Fibroblast of lung (primary cell): ENCODE measurements at regions not wholly inside any gene's neighbourhood (a gene's known extent, or its start where the extent isn't known, plus 50 kb on each side); places are given as distances from the start of the nearest gene placed in this dataset.

Experiments
- DNase-seq, 2 donors: peaks; one replicate each; pipeline versions ENCODE4 v3.0.0 to v3.0.0-alpha.2; 2010; ENCODE audit warnings: low read depth in 2 of 2
- H2AFZ ChIP-seq: 2 replicates; pipeline ENCODE4 v1.5.1; 2012; ENCODE audit warnings: low read length, control low read depth, inconsistent platforms
- H3K27ac ChIP-seq: 2 replicates; pipeline ENCODE4 v1.5.1; 2011; ENCODE audit warnings: low read length, control low read depth; ENCODE audit not compliant: insufficient read depth
- H3K27me3 ChIP-seq: 2 replicates; pipeline ENCODE4 v1.5.1; 2011; ENCODE audit warnings: mild to moderate bottlenecking, low read length; ENCODE audit not compliant: control insufficient read depth, insufficient read depth
- H3K36me3 ChIP-seq: 2 replicates; pipeline ENCODE4 v1.5.1; 2011; ENCODE audit warnings: low read length; ENCODE audit not compliant: control insufficient read depth, insufficient read depth
- H3K4me1 ChIP-seq: 2 replicates; pipeline ENCODE4 v1.5.1; 2011; ENCODE audit warnings: low read length; ENCODE audit not compliant: control insufficient read depth, insufficient read depth; ENCODE audit errors: extremely low read depth
- H3K4me2 ChIP-seq: 2 replicates; pipeline ENCODE4 v1.5.1; 2011; ENCODE audit warnings: low read length, control low read depth; ENCODE audit not compliant: insufficient read depth; ENCODE audit errors: extremely low read depth
- H3K4me3 ChIP-seq, 4 experiments: fragments of 200-600 bp in 1 of 4; sonication (generic) in 1 of 4; replicated peaks in 1 of 4; 2 replicates each; pipeline ENCODE4 v1.5.1; 2011 to 2016; ENCODE audit warnings: low read length in 4 of 4, low read depth in 3 of 4, mild to moderate bottlenecking in 3 of 4, control low read depth in 2 of 4, inconsistent platforms in 1 of 4, mixed read lengths in 1 of 4; ENCODE audit not compliant: insufficient read depth in 1 of 4; ENCODE audit errors: control extremely low read depth in 1 of 4
- H3K79me2 ChIP-seq: 2 replicates; pipeline ENCODE4 v1.5.1; 2012; ENCODE audit warnings: mild to moderate bottlenecking, low read length, inconsistent platforms; ENCODE audit not compliant: control insufficient read depth, insufficient read depth
- H3K9ac ChIP-seq: 2 replicates; pipeline ENCODE4 v1.5.1; 2011; ENCODE audit warnings: mild to moderate bottlenecking, low read length, control low read depth; ENCODE audit not compliant: insufficient read depth
- H3K9me3 ChIP-seq: 2 replicates; pipeline ENCODE4 v1.5.1; 2012; ENCODE audit warnings: low read depth, low read length; ENCODE audit not compliant: control insufficient read depth, insufficient read depth
- H4K20me1 ChIP-seq: 2 replicates; pipeline ENCODE4 v1.5.1; 2011; ENCODE audit warnings: low read length; ENCODE audit not compliant: control insufficient read depth, insufficient read depth; ENCODE audit errors: extremely low read depth
- CTCF ChIP-seq, 2 donors: IDR thresholded peaks in 1 of 2; conservative IDR thresholded peaks in 1 of 2; 1 replicate in 1 of 2; 2 replicates in 1 of 2; pipeline ENCODE4 v1.5.1; 2011 to 2012; ENCODE audit warnings: low read length in 2 of 2, control low read depth in 1 of 2, inconsistent platforms in 1 of 2, low read depth in 1 of 2, mild to moderate bottlenecking in 1 of 2
- EZH2 ChIP-seq: IDR thresholded peaks from 2 replicates; pipeline ENCODE4 v1.5.1; 2012; ENCODE audit warnings: low read length, control low read depth, mild to moderate bottlenecking; ENCODE audit errors: missing control alignments

GRCh38 chr16:79932572-79932971 lies 332.0 kb upstream of the MAF start:
- TF ChIP-seq EZH2, result no peak
- Histone ChIP-seq H3K4me2 (no peak overlapping the region), H3K9ac (no peak overlapping the region), H3K4me3 (no peak overlapping the region), H3K79me2 (no peaks in the 10 kb centered on the region), H4K20me1 (no peaks in the 10 kb centered on the region), H3K4me1 (no peaks in the 10 kb centered on the region), H2AFZ (no peak overlapping the region), H3K27ac (no peak overlapping the region), H3K36me3 (no peaks in the 10 kb centered on the region), H3K9me3 (no peaks in the 10 kb centered on the region), H3K27me3 (no peaks in the 10 kb centered on the region)
- peak in 1 of 2 donors; percentile 32 for DNase-seq

GRCh38 chr16:79931721-79932120 lies 331.2 kb upstream of the MAF start:
- Histone ChIP-seq H3K36me3 (no peaks in the 10 kb centered on the region), H3K79me2 (no peaks in the 10 kb centered on the region), H3K4me2 (no peak overlapping the region), H3K9me3 (no peaks in the 10 kb centered on the region), H2AFZ (no peak overlapping the region), H3K27me3 (no peaks in the 10 kb centered on the region), H3K27ac (no peak overlapping the region), H3K4me1 (no peaks in the 10 kb centered on the region), H4K20me1 (no peaks in the 10 kb centered on the region), H3K4me3 (no peak overlapping the region), H3K9ac (no peak overlapping the region)
- no peak for TF ChIP-seq CTCF (conservative IDR thresholded peaks at IDR 0.05 in 1 of 2, IDR thresholded peaks at IDR 0.05 in 1 of 2; ENCODE audit: low read depth in 1 of 2, low read length in 2 of 2)
- TF ChIP-seq EZH2, result no peak
- no peak for DNase-seq

GRCh38 chr16:79929260-79929965 lies 328.9 kb upstream of the MAF start:
- Histone ChIP-seq H2AFZ (no peak overlapping the region), H3K9ac (no peak overlapping the region), H3K27ac (no peak overlapping the region), H3K4me3 (no peak overlapping the region), H3K36me3 (no peaks in the 10 kb centered on the region), H3K27me3 (no peaks in the 10 kb centered on the region), H3K79me2 (no peaks in the 10 kb centered on the region), H3K4me1 (no peaks in the 10 kb centered on the region), H3K9me3 (no peaks in the 10 kb centered on the region), H3K4me2 (no peak overlapping the region), H4K20me1 (no peaks in the 10 kb centered on the region)
- DNase-seq, result peak in 1 of 2 donors; percentile 45
- TF ChIP-seq CTCF (conservative IDR thresholded peaks at IDR 0.05 in 1 of 2, IDR thresholded peaks at IDR 0.05 in 1 of 2; ENCODE audit: low read depth in 1 of 2, low read length in 2 of 2) (no peak), EZH2 (no peak)
